ENCODE measurements at regions not wholly inside any gene's neighbourhood (a gene's known extent, or its start where the extent isn't known, plus 50 kb on each side); places are given as distances from the start of the nearest gene placed in this dataset.

DNA sequence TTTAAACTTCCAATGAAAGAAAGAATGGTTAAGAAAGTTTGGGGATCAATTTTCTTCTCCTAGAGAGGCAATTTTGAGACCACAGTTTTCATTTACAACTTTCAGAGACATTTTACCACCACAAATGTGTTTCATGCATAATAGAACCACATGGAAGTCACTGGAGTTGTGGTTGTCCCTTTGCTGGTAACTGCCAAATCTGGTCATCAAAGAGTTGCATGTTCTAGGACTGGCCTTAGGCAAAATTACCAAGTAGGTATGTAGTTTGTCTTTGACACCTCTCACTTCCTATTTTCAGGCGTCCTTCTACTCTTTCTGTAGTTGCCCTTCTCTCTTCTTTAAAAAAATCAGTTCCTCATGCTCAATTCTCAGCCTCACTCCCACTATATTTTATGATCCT, 54.3 kb upstream of the TMX1 start:
- TF ChIP-seq, protein P1, sequence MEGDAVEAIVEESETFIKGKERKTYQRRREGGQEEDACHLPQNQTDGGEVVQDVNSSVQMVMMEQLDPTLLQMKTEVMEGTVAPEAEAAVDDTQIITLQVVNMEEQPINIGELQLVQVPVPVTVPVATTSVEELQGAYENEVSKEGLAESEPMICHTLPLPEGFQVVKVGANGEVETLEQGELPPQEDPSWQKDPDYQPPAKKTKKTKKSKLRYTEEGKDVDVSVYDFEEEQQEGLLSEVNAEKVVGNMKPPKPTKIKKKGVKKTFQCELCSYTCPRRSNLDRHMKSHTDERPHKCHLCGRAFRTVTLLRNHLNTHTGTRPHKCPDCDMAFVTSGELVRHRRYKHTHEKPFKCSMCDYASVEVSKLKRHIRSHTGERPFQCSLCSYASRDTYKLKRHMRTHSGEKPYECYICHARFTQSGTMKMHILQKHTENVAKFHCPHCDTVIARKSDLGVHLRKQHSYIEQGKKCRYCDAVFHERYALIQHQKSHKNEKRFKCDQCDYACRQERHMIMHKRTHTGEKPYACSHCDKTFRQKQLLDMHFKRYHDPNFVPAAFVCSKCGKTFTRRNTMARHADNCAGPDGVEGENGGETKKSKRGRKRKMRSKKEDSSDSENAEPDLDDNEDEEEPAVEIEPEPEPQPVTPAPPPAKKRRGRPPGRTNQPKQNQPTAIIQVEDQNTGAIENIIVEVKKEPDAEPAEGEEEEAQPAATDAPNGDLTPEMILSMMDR (IDR thresholded peaks at IDR 0.05; ENCODE audit: low read depth, low read length): no peak
- no peak overlapping the region for H3K4me3 ChIP-seq (replicated peaks in 1 of 2; ENCODE audit: low read depth in 2 of 2, low read length in 2 of 2)
- DNase-seq (ENCODE audit: low read depth in 2 of 2): no peak

DNA sequence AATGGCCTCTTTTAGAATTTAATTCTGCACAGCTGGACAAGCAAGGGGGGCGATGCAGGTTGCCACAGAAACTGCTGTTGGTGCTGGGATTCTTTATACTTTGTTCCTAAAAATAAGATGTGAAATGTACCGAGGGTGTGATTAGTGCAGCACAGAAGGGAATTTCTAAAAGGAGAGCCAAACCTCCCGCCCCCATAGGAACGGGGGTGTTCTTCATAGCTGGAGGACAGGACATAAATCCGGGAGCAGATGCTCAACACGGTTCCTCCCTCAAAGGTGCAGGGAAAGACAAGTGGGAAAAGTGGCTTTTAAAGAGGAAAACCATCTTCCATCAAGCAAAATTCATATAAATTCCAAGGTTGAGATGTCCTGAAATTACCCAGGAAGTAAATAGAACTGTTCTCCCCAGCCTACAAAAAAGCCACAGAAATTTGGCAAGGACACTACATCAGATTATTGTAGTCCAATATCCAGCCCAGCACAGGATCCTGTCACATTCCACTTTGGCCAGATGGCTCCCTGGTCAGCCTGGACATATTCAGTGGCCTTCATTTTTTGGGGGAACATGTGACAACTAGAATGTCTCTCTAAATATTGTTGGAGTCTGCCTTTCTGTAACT, 51.4 kb upstream of the TMX1 start:
- TF ChIP-seq, protein P1 (IDR thresholded peaks at IDR 0.05; ENCODE audit: low read depth, low read length): no peak
- peak; percentile 30 to 67 for DNase-seq (ENCODE audit: low read depth in 2 of 2)
- no peak overlapping the region for H3K4me3 ChIP-seq (replicated peaks in 1 of 2; ENCODE audit: low read depth in 2 of 2, low read length in 2 of 2)

DNA sequence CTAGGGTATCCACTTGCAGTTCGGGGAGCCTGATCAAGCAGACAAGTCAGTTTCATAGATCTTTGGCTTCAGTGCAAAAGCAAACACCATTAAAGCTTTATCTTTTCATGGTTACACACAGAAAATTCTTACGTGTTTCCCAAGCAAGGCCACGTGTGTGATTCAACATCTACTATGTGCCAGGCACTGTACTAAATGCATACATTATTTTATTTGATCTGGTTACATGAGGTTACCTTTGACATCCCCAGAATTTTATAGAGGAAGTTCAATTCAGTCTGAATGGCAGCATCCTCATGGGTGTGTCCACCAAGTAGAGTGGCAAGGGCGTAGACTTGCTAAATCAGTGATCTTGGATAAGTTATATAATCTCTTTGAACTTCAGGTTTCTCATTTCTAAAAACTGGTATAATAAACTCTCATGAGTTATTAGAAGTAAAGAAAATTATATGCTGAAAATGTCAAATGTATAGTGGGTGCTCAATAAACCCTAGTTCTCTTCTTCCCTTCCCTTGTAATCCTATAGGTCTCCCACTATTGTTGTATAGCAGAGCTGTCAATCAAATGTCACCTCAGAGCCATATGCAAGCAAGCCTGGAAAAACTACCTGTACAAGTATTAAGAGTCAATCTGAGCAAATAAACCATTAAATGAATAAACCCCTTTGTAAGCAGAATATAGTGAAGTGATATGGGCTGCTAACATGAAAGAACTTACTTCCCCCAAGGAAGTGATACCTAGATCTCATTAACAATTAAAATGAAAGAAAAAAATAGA, 50.3 kb upstream of the TMX1 start:
- TF ChIP-seq, protein P1 (IDR thresholded peaks at IDR 0.05; ENCODE audit: low read depth, low read length): no peak
- H3K4me3 ChIP-seq (replicated peaks in 1 of 2; ENCODE audit: low read depth in 2 of 2, low read length in 2 of 2): no peak overlapping the region
- DNase-seq (ENCODE audit: low read depth in 2 of 2): no peak

Data from cardiac fibroblast (primary cell).